K562 (cell line): ENCODE measurements at regions not wholly inside any gene's neighbourhood (a gene's known extent, or its start where the extent isn't known, plus 50 kb on each side); places are given as distances from the start of the nearest gene placed in this dataset.

Source experiments
- ARID1B ChIP-seq: fragments of 450-650 bp; IDR thresholded peaks from 2 replicates; pipeline ENCODE4 v1.6.1; 2016; ENCODE audit warnings: antibody characterized with exemption, mild to moderate bottlenecking, inconsistent platforms
- CEBPG ChIP-seq, 3 experiments: fragments of 200-800 bp in 1 of 3; sonication (Bioruptor generic) in 1 of 3; sonication (generic) in 1 of 3; formaldehyde crosslinking in 1 of 3; IDR thresholded peaks in 2 of 3; conservative IDR thresholded peaks in 1 of 3; 2 replicates each; pipeline versions ENCODE4 v1.6.1 to v1.8.0; 2016 to 2022; ENCODE audit warnings: missing compliant biosample characterization in 2 of 3, missing genetic modification characterization in 2 of 3, mild to moderate bottlenecking in 1 of 3, missing genetic modification reagents in 1 of 3
- DNMT1 ChIP-seq: fragments of 450-650 bp; IDR thresholded peaks from 2 replicates; pipeline ENCODE4 v1.6.1; 2016; ENCODE audit warnings: antibody characterized with exemption, mild to moderate bottlenecking
- HDAC8 ChIP-seq: fragments of 450-650 bp; IDR thresholded peaks from 2 replicates; pipeline ENCODE4 v1.6.1; 2016; ENCODE audit warnings: mild to moderate bottlenecking, missing genetic modification characterization, moderate library complexity, missing compliant biosample characterization
- KDM1A ChIP-seq, 2 experiments: fragments of 450-650 bp; IDR thresholded peaks; 2 replicates each; pipeline ENCODE4 v1.6.1; 2016; ENCODE audit warnings: mild to moderate bottlenecking in 2 of 2
- MED1 ChIP-seq: sonication (generic); formaldehyde crosslinking; IDR thresholded peaks from 2 replicates; pipeline ENCODE4 v1.8.1; 2023; ENCODE audit warnings: missing genetic modification reagents, borderline replicate concordance
- MEF2D ChIP-seq: conservative IDR thresholded peaks from 2 replicates; pipeline ENCODE4 v1.6.1; 2016; ENCODE audit warnings: low read depth, missing genetic modification characterization, missing compliant biosample characterization
- NBN ChIP-seq: fragments of 450-650 bp; IDR thresholded peaks from 2 replicates; pipeline ENCODE4 v1.6.1; 2016; ENCODE audit warnings: low read depth, mild to moderate bottlenecking
- NCOA1 ChIP-seq: fragments of 450-650 bp; IDR thresholded peaks from 2 replicates; pipeline ENCODE4 v1.6.1; 2016; ENCODE audit warnings: low read depth
- SMAD4 ChIP-seq: fragments of 250-450 bp; sonication (Bioruptor Pico); conservative IDR thresholded peaks from 2 replicates; pipeline ENCODE4 v1.8.0; 2021; ENCODE audit warnings: inconsistent platforms, mild to moderate bottlenecking, moderate library complexity
- SMARCA4 ChIP-seq: fragments of 450-650 bp; IDR thresholded peaks from 2 replicates; pipeline ENCODE4 v1.6.1; 2016
- SMARCC2 ChIP-seq: fragments of 450-650 bp; IDR thresholded peaks from 2 replicates; pipeline ENCODE4 v1.6.1; 2017; ENCODE audit warnings: antibody characterized with exemption, moderate library complexity, mild to moderate bottlenecking, low read depth
- SMARCE1 ChIP-seq: fragments of 450-650 bp; IDR thresholded peaks from 2 replicates; pipeline ENCODE4 v1.7.1; 2016; ENCODE audit warnings: mild to moderate bottlenecking
- SOX6 ChIP-seq: fragments of 450-650 bp; IDR thresholded peaks from 2 replicates; pipeline ENCODE4 v1.6.1; 2014; ENCODE audit warnings: mild to moderate bottlenecking
- ZNF3 ChIP-seq: fragments of 250-450 bp; sonication (Bioruptor Pico); IDR thresholded peaks from 2 replicates; pipeline ENCODE4 v1.5.0; 2021; ENCODE audit warnings: mild to moderate bottlenecking, moderate library complexity
- ZNF79 ChIP-seq: fragments of 250-450 bp; sonication (Bioruptor Pico); IDR thresholded peaks from 2 replicates; pipeline ENCODE4 v1.4.0; 2020; ENCODE audit warnings: low read depth, mild to moderate bottlenecking, moderate library complexity
- TF ChIP-seq, protein P1 (sequence below), 2 experiments: IDR thresholded peaks; 2 replicates each; pipeline ENCODE4 v1.6.1; 2011; ENCODE audit warnings: borderline replicate concordance in 1 of 2, control low read depth in 1 of 2, low read depth in 1 of 2, low read length in 1 of 2, mild to moderate bottlenecking in 1 of 2, mixed read lengths in 1 of 2, moderate library complexity in 1 of 2; ENCODE audit not compliant: insufficient read depth in 1 of 2, insufficient read length in 1 of 2, poor library complexity in 1 of 2, severe bottlenecking in 1 of 2; ENCODE audit errors: extremely low read depth in 1 of 2
- TF ChIP-seq, protein P2 (sequence below): fragments of 250-450 bp; sonication (Bioruptor Pico); IDR thresholded peaks from 2 replicates; pipeline ENCODE4 v1.8.0; 2021; ENCODE audit warnings: moderate library complexity, mild to moderate bottlenecking, inconsistent platforms
- TF ChIP-seq, protein P3 (sequence below): sonication (generic); formaldehyde crosslinking; IDR thresholded peaks from 2 replicates; pipeline ENCODE4 v1.8.0; 2022; ENCODE audit warnings: missing genetic modification reagents, mild to moderate bottlenecking, moderate library complexity, borderline replicate concordance
- TF ChIP-seq, protein P4 (sequence below): fragments of 450-650 bp; IDR thresholded peaks from 2 replicates; pipeline ENCODE4 v1.6.1; 2017; ENCODE audit warnings: antibody characterized with exemption

DNA sequence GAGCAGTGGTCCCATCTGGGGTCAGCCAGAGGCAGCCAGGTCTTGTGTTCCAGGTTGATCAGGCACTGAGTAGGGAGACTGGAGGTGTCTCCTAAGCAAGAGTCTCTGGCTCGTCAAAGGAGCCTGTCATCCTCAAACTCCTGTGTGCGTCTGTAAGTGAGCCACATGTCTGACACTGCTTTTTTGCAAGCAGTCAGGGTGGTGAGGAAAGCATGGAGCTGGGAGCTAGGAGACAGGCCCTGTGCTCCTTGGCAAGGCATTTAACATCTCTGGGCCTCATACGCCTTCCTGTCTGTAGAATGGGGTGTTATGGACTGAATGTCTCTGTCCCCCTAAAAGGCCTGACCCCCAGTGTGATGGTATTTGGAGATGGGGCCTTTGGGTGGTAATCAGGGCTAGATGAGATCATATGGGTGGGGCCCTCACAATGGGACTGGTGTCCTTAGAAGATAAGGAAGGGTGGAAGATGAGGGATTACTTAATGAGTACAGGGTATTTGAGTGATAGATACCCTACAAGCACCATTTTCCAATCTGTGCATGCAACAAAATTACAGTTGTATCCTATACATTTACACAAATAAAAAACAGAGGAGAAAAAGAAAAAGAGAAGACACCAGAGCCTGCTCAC is 53.0 kb downstream of the ARL6IP4 start (continued):
- TF ChIP-seq, protein P1, sequence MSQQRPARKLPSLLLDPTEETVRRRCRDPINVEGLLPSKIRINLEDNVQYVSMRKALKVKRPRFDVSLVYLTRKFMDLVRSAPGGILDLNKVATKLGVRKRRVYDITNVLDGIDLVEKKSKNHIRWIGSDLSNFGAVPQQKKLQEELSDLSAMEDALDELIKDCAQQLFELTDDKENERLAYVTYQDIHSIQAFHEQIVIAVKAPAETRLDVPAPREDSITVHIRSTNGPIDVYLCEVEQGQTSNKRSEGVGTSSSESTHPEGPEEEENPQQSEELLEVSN (IDR thresholded peaks at IDR 0.05; ENCODE audit: borderline replicate concordance in 1 of 2, extremely low read depth in 1 of 2, insufficient read depth in 1 of 2, insufficient read length in 1 of 2, low read depth in 1 of 2, low read length in 1 of 2, poor library complexity in 1 of 2, severe bottlenecking in 1 of 2) = peak; percentile 19 to 40
- TF ChIP-seq ZNF79 (CRISPR knock-in tag) = no peak
- TF ChIP-seq NBN = 0 out of 2 replicates have a peak, but pooled peaks have one; percentile 60
- TF ChIP-seq SMARCE1 = peak; percentile 92
- peak; percentile 29; the same call in 1 of the 2 replicates for TF ChIP-seq NCOA1
- no peak for TF ChIP-seq DNMT1
- TF ChIP-seq, protein P2, sequence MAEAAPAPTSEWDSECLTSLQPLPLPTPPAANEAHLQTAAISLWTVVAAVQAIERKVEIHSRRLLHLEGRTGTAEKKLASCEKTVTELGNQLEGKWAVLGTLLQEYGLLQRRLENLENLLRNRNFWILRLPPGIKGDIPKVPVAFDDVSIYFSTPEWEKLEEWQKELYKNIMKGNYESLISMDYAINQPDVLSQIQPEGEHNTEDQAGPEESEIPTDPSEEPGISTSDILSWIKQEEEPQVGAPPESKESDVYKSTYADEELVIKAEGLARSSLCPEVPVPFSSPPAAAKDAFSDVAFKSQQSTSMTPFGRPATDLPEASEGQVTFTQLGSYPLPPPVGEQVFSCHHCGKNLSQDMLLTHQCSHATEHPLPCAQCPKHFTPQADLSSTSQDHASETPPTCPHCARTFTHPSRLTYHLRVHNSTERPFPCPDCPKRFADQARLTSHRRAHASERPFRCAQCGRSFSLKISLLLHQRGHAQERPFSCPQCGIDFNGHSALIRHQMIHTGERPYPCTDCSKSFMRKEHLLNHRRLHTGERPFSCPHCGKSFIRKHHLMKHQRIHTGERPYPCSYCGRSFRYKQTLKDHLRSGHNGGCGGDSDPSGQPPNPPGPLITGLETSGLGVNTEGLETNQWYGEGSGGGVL (CRISPR knock-in tag) = no peak
- no peak for TF ChIP-seq HDAC8 (tag)
- TF ChIP-seq ARID1B = peak; percentile 92
- TF ChIP-seq MED1 (CRISPR knock-in tag) = no peak
- peak; percentile 77 for TF ChIP-seq SMARCC2
- no peak for TF ChIP-seq ZNF3
- TF ChIP-seq, protein P3, sequence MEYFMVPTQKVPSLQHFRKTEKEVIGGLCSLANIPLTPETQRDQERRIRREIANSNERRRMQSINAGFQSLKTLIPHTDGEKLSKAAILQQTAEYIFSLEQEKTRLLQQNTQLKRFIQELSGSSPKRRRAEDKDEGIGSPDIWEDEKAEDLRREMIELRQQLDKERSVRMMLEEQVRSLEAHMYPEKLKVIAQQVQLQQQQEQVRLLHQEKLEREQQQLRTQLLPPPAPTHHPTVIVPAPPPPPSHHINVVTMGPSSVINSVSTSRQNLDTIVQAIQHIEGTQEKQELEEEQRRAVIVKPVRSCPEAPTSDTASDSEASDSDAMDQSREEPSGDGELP (CRISPR knock-in tag) = no peak
- TF ChIP-seq CEBPG (CRISPR knock-in tag; IDR thresholded peaks at IDR 0.05) = no peak; the same call in 1 of the 2 replicates
- TF ChIP-seq CEBPG (tag; conservative IDR thresholded peaks at IDR 0.05 in 1 of 2, IDR thresholded peaks at IDR 0.05 in 1 of 2) = no peak; a peak in 1 of 4 replicates
- TF ChIP-seq KDM1A (IDR thresholded peaks at IDR 0.05) = peak; percentile 93
- TF ChIP-seq, protein P4, sequence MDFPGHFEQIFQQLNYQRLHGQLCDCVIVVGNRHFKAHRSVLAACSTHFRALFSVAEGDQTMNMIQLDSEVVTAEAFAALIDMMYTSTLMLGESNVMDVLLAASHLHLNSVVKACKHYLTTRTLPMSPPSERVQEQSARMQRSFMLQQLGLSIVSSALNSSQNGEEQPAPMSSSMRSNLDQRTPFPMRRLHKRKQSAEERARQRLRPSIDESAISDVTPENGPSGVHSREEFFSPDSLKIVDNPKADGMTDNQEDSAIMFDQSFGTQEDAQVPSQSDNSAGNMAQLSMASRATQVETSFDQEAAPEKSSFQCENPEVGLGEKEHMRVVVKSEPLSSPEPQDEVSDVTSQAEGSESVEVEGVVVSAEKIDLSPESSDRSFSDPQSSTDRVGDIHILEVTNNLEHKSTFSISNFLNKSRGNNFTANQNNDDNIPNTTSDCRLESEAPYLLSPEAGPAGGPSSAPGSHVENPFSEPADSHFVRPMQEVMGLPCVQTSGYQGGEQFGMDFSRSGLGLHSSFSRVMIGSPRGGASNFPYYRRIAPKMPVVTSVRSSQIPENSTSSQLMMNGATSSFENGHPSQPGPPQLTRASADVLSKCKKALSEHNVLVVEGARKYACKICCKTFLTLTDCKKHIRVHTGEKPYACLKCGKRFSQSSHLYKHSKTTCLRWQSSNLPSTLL = no peak
- TF ChIP-seq SMAD4 (CRISPR knock-in tag) = 0 out of 2 replicates have a peak, but pooled peaks have one; percentile 24
- TF ChIP-seq MEF2D (tag) = 0 out of 2 replicates have a peak, but pooled peaks have one; percentile 61
- TF ChIP-seq SMARCA4 = peak; percentile 86
- peak; percentile 65; the same call in 1 of the 2 replicates for TF ChIP-seq SOX6
